GM23248 (cell line): ENCODE measurements at regions not wholly inside any gene's neighbourhood (a gene's known extent, or its start where the extent isn't known, plus 50 kb on each side); places are given as distances from the start of the nearest gene placed in this dataset.

Experiments used
- EZH2 ChIP-seq: fragments of 200-600 bp; sonication (generic); IDR thresholded peaks from 2 replicates; pipeline ENCODE4 v1.6.1; 2018; ENCODE audit warnings: antibody characterized with exemption, mild to moderate bottlenecking; ENCODE audit not compliant: insufficient read depth, poor library complexity, severe bottlenecking
- EZH2phosphoT487 ChIP-seq: fragments of 200-600 bp; sonication (generic); IDR thresholded peaks from 2 replicates; pipeline ENCODE4 v1.6.1; 2018; ENCODE audit warnings: antibody characterized with exemption, moderate library complexity, mild to moderate bottlenecking, low read depth; ENCODE audit not compliant: insufficient read depth

DNA sequence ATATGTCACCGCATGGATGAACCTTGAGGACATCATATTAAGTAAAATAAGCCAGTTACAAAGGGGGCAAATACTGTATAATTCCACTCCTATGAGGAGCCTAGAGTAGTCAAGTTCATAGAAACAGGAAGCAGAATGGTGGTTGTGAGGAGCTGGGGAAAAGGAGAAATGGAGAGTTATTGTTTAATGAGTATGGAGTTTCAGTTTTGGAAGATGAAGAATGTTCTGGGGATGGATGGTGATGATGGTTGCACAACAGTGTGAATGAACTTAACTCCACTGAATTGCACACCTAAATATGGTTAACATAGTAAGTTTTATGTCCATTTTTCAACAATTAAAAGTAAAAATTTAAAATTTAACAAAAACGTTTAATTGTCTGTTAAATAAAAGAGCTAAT, 220.9 kb upstream of the JUN start:
- no peak for TF ChIP-seq EZH2
- no peak for TF ChIP-seq EZH2phosphoT487
